GM12878 (cell line): ENCODE measurements at regions not wholly inside any gene's neighbourhood (a gene's known extent, or its start where the extent isn't known, plus 50 kb on each side); places are given as distances from the start of the nearest gene placed in this dataset.

Experiments used
- ATAC-seq: fragments of 200-7000 bp; cut with Tn5 transposase; 3 replicates; pipeline ENCODE4 v1.9.1; 2020; ENCODE audit warnings: mild to moderate bottlenecking, moderate library complexity
- BruUV-seq: library from RNA; stranded (reverse); fragments of 400-500 nt; replicated peaks from 2 replicates; lab custom pipeline; 2021; lab: Mats Ljungman, UMichigan
- CTCF ChIA-PET: fragments of 300-600 bp; sonication (Branson Sonifier 250); formaldehyde crosslinking; extraction: SDS; loops from one replicate; lab custom pipeline; 2021; ENCODE audit warnings: inconsistent platforms; lab: Yijun Ruan, JAX
- POLR2A ChIA-PET: fragments of 350-600 bp; formaldehyde crosslinking; extraction: SDS; loops from one replicate; lab custom pipeline; 2021; ENCODE audit warnings: inconsistent platforms; lab: Charles Lee
- RAD21 ChIA-PET: fragments of 300-600 bp; sonication (Branson Sonifier 250); formaldehyde crosslinking; loops from one replicate; lab custom pipeline; 2023; ENCODE audit warnings: antibody characterized with exemption; ENCODE audit not compliant: unreplicated experiment; lab: Charles Lee
- SMC1A ChIA-PET: fragments of 300-600 bp; sonication (Branson Sonifier 250); formaldehyde crosslinking; loops from one replicate; lab custom pipeline; 2023; ENCODE audit not compliant: unreplicated experiment, uncharacterized antibody; lab: Charles Lee
- DNase-seq: peaks from one replicate; pipeline ENCODE4 v3.0.0-alpha.2; 2011; ENCODE audit warnings: low read depth, low spot score
- FAIRE-seq: peaks from 3 replicates; lab custom pipeline; 2011; peaks lifted over from hg19 to GRCh38; lab: Jason Lieb, UNC
- H2AFZ ChIP-seq: 2 replicates; pipeline ENCODE4 v1.6.0; 2011; ENCODE audit warnings: low read depth, low read length, control low read depth; ENCODE audit not compliant: control insufficient read depth
- H3K27ac ChIP-seq: 2 replicates; pipeline ENCODE4 v1.5.1; 2011; ENCODE audit warnings: control low read depth; ENCODE audit not compliant: control insufficient read depth, insufficient read depth
- H3K27me3 ChIP-seq, 2 experiments: replicated peaks in 1 of 2; 2 replicates each; pipeline versions ENCODE4 v1.6.0 to v1.6.1; 2011; ENCODE audit warnings: low read length in 1 of 2; ENCODE audit not compliant: control insufficient read depth in 2 of 2, insufficient read depth in 2 of 2
- H3K36me3 ChIP-seq, 2 experiments: 2 replicates each; pipeline ENCODE4 v1.5.1; 2011; ENCODE audit warnings: low read length in 1 of 2; ENCODE audit not compliant: control insufficient read depth in 2 of 2, insufficient read depth in 2 of 2
- H3K4me1 ChIP-seq: 2 replicates; pipeline ENCODE4 v1.6.1; 2011; ENCODE audit warnings: mild to moderate bottlenecking, low read length, moderate library complexity, mixed read lengths; ENCODE audit not compliant: control insufficient read depth, insufficient read depth
- H3K4me2 ChIP-seq: 2 replicates; pipeline ENCODE4 v1.6.0; 2011; ENCODE audit warnings: control low read depth; ENCODE audit not compliant: control insufficient read depth, insufficient read depth
- H3K4me3 ChIP-seq: fragments of 200-600 bp; sonication (generic); 2 replicates; pipeline ENCODE4 v1.5.1; 2016
- H3K79me2 ChIP-seq: 2 replicates; pipeline ENCODE4 v1.6.0; 2011; ENCODE audit warnings: low read length; ENCODE audit not compliant: control insufficient read depth, insufficient read depth
- H3K9ac ChIP-seq: 2 replicates; pipeline ENCODE4 v1.8.0; 2011; ENCODE audit warnings: low read length, control low read depth, mixed read lengths; ENCODE audit not compliant: control insufficient read depth, insufficient read depth
- H3K9me3 ChIP-seq: replicated peaks from 3 replicates; pipeline ENCODE4 v1.5.1; 2011; ENCODE audit warnings: mild to moderate bottlenecking, low read length; ENCODE audit not compliant: control insufficient read depth, insufficient read depth
- H4K20me1 ChIP-seq: 2 replicates; pipeline ENCODE4 v1.6.0; 2011; ENCODE audit not compliant: control insufficient read depth, insufficient read depth
- E4F1 ChIP-seq: fragments of 450-650 bp; IDR thresholded peaks from 2 replicates; pipeline ENCODE4 v1.6.1; 2018; ENCODE audit warnings: borderline replicate concordance, mild to moderate bottlenecking; ENCODE audit not compliant: partially characterized antibody
- MLLT1 ChIP-seq: fragments of 450-650 bp; IDR thresholded peaks from 2 replicates; pipeline ENCODE4 v1.6.1; 2016; ENCODE audit warnings: mild to moderate bottlenecking
- WGBS: methylation state at CpG from one replicate; pipeline ENCODE4 v1.1.6; 2016; ENCODE audit warnings: low lambda C conversion rate; ENCODE audit not compliant: insufficient replicate concordance, insufficient coverage; ENCODE audit errors: missing lambda C conversion rate; 5-methylcytosine and 5-hydroxymethylcytosine counted together
- in situ Hi-C: fragments of 300-500 bp; cut with MboI; formaldehyde crosslinking; loops from 9 replicates; pipeline ENCODE4 v1.14.3; 2018; ENCODE audit warnings: mixed read lengths
- intact Hi-C: fragments of 100-400 bp; cut with micrococcal nuclease; formaldehyde crosslinking; loops from one replicate; pipeline ENCODE4 v1.14.2; 2022; ENCODE audit not compliant: unreplicated experiment
- TF ChIP-seq, protein P1 (sequence below): IDR thresholded peaks from 2 replicates; pipeline ENCODE4 v1.6.1; 2011; ENCODE audit warnings: borderline replicate concordance, low read depth, mild to moderate bottlenecking, moderate library complexity, low read length; ENCODE audit not compliant: insufficient read depth, poor library complexity, severe bottlenecking

DNA sequence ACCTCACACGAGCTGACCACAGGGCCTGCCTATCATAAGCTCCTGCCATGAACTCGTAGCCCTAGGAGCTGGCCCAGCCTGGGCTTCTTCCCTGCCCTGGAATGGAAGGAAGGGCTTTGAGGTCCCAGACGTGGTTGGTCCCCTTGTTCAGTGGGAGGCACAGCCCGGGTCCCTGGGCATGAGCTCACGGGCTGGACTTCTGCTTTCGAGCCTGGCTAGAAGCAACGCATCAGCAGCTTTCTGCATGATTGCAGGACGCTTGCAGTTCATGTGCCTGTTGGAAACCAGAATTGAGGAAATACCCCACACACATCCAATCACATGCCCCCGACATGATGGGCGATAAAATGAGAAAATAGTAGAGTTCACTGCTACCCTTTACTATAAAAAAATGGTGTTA lies 293.3 kb downstream of the MAF start (continued):
- TF ChIP-seq E4F1, result no peak
- TF ChIP-seq, protein P1, sequence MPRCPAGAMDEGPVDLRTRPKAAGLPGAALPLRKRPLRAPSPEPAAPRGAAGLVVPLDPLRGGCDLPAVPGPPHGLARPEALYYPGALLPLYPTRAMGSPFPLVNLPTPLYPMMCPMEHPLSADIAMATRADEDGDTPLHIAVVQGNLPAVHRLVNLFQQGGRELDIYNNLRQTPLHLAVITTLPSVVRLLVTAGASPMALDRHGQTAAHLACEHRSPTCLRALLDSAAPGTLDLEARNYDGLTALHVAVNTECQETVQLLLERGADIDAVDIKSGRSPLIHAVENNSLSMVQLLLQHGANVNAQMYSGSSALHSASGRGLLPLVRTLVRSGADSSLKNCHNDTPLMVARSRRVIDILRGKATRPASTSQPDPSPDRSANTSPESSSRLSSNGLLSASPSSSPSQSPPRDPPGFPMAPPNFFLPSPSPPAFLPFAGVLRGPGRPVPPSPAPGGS, result no peak
- TF ChIP-seq, all 136 proteins: peak for 0

DNA sequence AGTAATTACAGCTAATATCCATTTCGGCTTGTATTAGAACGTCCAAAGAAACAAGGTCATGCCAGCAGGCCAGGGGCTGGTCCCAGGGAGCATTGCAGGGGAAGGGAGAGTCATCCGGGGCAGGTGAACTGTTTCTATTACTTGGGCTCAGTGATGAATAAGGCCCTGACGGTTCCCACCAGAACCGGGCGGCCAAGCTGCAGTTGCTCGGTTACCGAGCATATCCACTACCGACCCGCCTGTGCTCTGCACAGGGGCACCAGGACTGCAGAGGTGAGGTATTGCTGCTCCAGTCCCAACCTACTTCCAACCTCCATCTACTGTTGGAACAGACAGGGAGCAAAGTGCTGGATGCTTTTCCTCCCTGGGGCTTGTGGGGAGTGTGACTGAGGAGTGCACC lies 295.5 kb downstream of the MAF start:
- SMC1A ChIA-PET, result no interaction called here
- intact Hi-C loops, result no loop called here
- H3K9me3 ChIP-seq, result no peaks in the 10 kb centered on the region
- CTCF ChIA-PET, result interaction anchor here (1.2 kb wide), 1 partner anchor 11 kb away, joined by 3 read pairs; no protein-coding TSS in a partner anchor
- H3K27ac ChIP-seq, result no peak overlapping the region
- H3K4me2 ChIP-seq, result no peak overlapping the region
- H3K9ac ChIP-seq, result no peak overlapping the region
- ATAC-seq (no peak), FAIRE-seq (no peak), DNase-seq (no peak)
- TF ChIP-seq MLLT1, result no peak
- POLR2A ChIA-PET, result no interaction called here
- no peak overlapping the region for H2AFZ ChIP-seq
- no peaks in the 10 kb centered on the region for H3K36me3 ChIP-seq
- no peak overlapping the region for H3K4me3 ChIP-seq
- H4K20me1 ChIP-seq, result no peaks in the 10 kb centered on the region; the same call in 1 of the 2 replicates
- 41% methylated on average over 10 of the region's 10 CpGs for WGBS
- no peaks in the 10 kb centered on the region for H3K4me1 ChIP-seq
- RAD21 ChIA-PET, result no interaction called here
- in situ Hi-C loops, result no loop called here
- no TSS peak for BruUV-seq
- H3K79me2 ChIP-seq, result no peaks in the 10 kb centered on the region
- peaks cover 0 to 6% of the 10 kb centered on the region in 2 experiments; a peak in 1 of 4 replicates for H3K27me3 ChIP-seq
